ENCODE measurements at regions not wholly inside any gene's neighbourhood (a gene's known extent, or its start where the extent isn't known, plus 50 kb on each side); places are given as distances from the start of the nearest gene placed in this dataset.

- DNase-seq: peak; percentile 52 to 87 (median 70)
- H3K4me3 ChIP-seq: no peak overlapping the region
- H3K27ac ChIP-seq: peak overlapping the region in 1 of 4 donors; percentile 24
- TF ChIP-seq, protein P1, sequence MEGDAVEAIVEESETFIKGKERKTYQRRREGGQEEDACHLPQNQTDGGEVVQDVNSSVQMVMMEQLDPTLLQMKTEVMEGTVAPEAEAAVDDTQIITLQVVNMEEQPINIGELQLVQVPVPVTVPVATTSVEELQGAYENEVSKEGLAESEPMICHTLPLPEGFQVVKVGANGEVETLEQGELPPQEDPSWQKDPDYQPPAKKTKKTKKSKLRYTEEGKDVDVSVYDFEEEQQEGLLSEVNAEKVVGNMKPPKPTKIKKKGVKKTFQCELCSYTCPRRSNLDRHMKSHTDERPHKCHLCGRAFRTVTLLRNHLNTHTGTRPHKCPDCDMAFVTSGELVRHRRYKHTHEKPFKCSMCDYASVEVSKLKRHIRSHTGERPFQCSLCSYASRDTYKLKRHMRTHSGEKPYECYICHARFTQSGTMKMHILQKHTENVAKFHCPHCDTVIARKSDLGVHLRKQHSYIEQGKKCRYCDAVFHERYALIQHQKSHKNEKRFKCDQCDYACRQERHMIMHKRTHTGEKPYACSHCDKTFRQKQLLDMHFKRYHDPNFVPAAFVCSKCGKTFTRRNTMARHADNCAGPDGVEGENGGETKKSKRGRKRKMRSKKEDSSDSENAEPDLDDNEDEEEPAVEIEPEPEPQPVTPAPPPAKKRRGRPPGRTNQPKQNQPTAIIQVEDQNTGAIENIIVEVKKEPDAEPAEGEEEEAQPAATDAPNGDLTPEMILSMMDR (IDR thresholded peaks at IDR 0.05): no peak
- no peak for TF ChIP-seq POLR2A (IDR thresholded peaks at IDR 0.05)
- intact Hi-C loops (cut with DNase I): no loop called here
- H3K4me1 ChIP-seq: peaks cover 9% of the 10 kb centered on the region
- H3K27me3 ChIP-seq: no peaks in the 10 kb centered on the region
- H3K36me3 ChIP-seq (replicated peaks in 1 of 2; ENCODE audit: insufficient read depth in 1 of 2, low read depth in 2 of 2): no peaks in the 10 kb centered on the region
- WGBS, 2 donors: 64 to 70% methylated on average over 9 of the region's 9 CpGs
- peak; percentile 85 for ATAC-seq
- no peaks in the 10 kb centered on the region for H3K9me3 ChIP-seq
These were observed 120.1 kb upstream of the UBE2E1 start for GRCh38 chr3:23685541-23686258.

DNA sequence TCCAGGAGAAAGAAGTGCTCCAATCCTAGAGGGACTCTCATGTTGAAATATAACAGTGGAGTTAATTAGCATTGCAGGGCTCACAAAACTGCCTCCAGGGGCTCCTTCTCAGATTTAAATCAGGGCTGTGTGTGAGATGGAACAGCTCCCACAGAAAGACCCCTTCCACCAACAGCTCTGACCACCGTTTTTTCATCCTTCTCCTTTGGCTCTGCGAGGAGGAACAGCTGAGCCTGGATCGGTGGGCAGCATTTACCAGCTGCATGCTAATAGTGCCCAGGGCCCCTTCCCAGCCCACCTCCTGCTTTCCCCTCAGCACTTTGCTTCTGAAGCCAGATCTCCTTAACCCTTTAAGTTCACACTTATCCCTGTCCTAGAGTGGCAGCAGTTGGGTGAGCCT lies 119.2 kb upstream of the UBE2E1 start:
- H3K4me1 ChIP-seq: peaks cover 9% of the 10 kb centered on the region
- no peaks in the 10 kb centered on the region for H3K9me3 ChIP-seq
- DNase-seq: no peak
- 79 to 89% methylated on average over 3 of the region's 3 CpGs for WGBS, 2 donors
- no peak overlapping the region for H3K27ac ChIP-seq
- no peaks in the 10 kb centered on the region for H3K27me3 ChIP-seq
- intact Hi-C loops (cut with DNase I): no loop called here
- no peak for ATAC-seq
- no peaks in the 10 kb centered on the region for H3K36me3 ChIP-seq (replicated peaks in 1 of 2; ENCODE audit: insufficient read depth in 1 of 2, low read depth in 2 of 2)
- TF ChIP-seq POLR2A (IDR thresholded peaks at IDR 0.05): no peak
- TF ChIP-seq, protein P1 (IDR thresholded peaks at IDR 0.05): no peak
- H3K4me3 ChIP-seq: no peak overlapping the region

DNA sequence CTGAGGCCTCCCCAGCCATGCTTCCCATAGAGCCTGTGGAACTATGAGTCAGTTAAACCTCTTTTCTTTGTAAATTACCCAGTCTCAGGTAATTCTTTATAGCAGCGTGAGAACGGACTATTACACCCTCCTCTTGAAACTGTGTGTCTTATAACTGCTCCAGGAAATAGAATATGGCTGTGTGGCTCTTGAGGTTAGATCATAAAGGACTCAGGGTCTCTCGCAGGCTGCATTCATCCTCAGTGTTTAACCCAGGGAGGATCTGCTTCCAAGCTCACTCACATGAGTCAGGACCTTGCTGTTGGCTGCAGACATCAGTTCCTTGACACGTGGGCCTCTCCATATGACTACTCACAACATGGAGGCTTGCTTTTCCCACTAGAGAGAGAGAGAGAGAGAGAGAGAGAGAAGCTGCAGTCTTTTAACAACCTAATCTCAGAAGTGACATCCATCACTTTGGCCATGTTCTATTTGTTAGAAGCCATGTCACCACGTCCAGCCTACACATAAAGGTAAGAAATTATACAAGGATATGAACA lies 114.3 kb upstream of the UBE2E1 start:
- Histone ChIP-seq H3K27me3 (no peaks in the 10 kb centered on the region), H3K27ac (no peak overlapping the region), H3K36me3 (replicated peaks in 1 of 2; ENCODE audit: insufficient read depth in 1 of 2, low read depth in 2 of 2) (no peaks in the 10 kb centered on the region), H3K4me3 (no peak overlapping the region), H3K4me1 (peaks cover 2% of the 10 kb centered on the region), H3K9me3 (no peaks in the 10 kb centered on the region)
- TF ChIP-seq, protein P1 (IDR thresholded peaks at IDR 0.05): no peak
- no peak for TF ChIP-seq POLR2A (IDR thresholded peaks at IDR 0.05)
- DNase-seq: no peak
- intact Hi-C loops (cut with DNase I): no loop called here
- no peak for ATAC-seq
- WGBS, 2 donors: 77 to 89% methylated on average over 5 of the region's 5 CpGs

DNA sequence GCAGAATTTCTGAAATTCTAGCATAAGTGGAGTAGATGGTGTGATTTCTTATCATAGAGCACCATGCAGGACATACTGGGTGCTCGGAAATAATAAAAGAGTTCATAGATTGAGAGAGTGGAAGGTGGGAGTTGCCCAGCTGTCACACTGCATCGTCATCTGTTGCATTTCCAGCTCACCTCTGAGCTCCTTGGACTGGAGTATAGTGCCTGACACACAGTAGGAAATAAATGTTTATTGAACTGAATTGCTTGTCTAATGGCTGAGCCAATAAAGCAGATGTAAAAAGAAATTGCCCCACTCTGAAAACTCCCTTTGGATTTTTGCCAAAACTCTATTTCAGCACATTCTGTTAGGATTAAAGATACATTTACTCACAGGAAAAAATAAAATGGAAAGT lies 108.9 kb upstream of the UBE2E1 start:
- no peaks in the 10 kb centered on the region for H3K36me3 ChIP-seq (replicated peaks in 1 of 2; ENCODE audit: insufficient read depth in 1 of 2, low read depth in 2 of 2)
- H3K27ac ChIP-seq: no peak overlapping the region
- H3K4me3 ChIP-seq: no peak overlapping the region
- intact Hi-C loops (cut with DNase I): no loop called here
- DNase-seq: no peak
- 53 to 63% methylated on average over 2 of the region's 2 CpGs for WGBS, 2 donors
- no peaks in the 10 kb centered on the region for H3K9me3 ChIP-seq
- no peaks in the 10 kb centered on the region for H3K27me3 ChIP-seq
- no peaks in the 10 kb centered on the region for H3K4me1 ChIP-seq
- no peak for ATAC-seq
- TF ChIP-seq POLR2A (IDR thresholded peaks at IDR 0.05): no peak

DNA sequence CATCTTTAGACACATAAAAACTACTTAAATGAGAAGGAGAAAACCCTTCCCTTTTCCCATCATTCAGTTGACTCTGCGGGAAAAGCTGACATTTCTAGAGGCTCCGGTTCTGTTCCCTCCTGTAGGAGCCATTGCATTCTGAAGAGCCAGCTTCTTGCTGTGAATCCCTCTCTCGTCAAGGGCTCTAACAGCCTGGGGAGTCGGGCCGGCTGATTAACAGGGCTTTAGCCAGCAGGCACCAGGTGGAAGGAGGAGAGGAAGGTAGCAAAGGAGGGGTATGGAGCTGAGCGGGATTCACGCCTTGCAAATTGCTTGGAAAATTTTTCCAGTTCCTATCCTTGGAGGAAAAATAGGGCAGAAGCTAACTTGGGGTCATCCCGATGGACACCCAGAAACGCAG lies 108.3 kb upstream of the UBE2E1 start:
- Histone ChIP-seq H3K9me3 (no peaks in the 10 kb centered on the region), H3K4me3 (no peak overlapping the region), H3K27ac (no peak overlapping the region), H3K27me3 (no peaks in the 10 kb centered on the region), H3K4me1 (no peaks in the 10 kb centered on the region), H3K36me3 (replicated peaks in 1 of 2; ENCODE audit: insufficient read depth in 1 of 2, low read depth in 2 of 2) (no peaks in the 10 kb centered on the region)
- intact Hi-C loops (cut with DNase I): no loop called here
- ATAC-seq (no peak), DNase-seq (no peak)
- TF ChIP-seq, protein P1 (IDR thresholded peaks at IDR 0.05): no peak
- no peak for TF ChIP-seq POLR2A (IDR thresholded peaks at IDR 0.05)
- 64 to 71% methylated on average over 9 of the region's 9 CpGs for WGBS, 2 donors
